Effector CD4-positive, alpha-beta T cell (primary cell): ENCODE measurements at regions not wholly inside any gene's neighbourhood (a gene's known extent, or its start where the extent isn't known, plus 50 kb on each side); places are given as distances from the start of the nearest gene placed in this dataset.

Source experiments
- DNase-seq: peaks from one replicate; pipeline ENCODE4 v3.0.0-alpha.2; 2020

DNA sequence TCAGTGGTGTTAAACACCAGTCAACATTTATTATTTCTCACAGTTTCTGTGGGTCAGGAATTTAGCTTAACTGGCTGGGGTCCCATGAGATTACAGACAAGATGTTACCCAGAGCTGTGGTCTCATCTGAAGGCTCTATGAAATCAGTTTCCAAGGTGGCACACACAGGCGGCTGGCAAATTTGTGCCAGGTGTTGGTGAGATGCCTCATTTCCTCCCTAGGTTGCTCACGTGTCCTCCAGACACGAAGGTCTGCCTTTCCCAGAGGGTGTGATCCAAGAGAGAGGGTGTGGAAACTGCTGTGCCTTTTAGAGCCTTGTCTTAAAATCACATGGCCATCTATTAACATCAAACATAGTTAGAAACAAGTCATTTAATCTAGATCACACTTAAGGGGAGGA lies 209.0 kb downstream of the JCAD start:
- no peak for DNase-seq

DNA sequence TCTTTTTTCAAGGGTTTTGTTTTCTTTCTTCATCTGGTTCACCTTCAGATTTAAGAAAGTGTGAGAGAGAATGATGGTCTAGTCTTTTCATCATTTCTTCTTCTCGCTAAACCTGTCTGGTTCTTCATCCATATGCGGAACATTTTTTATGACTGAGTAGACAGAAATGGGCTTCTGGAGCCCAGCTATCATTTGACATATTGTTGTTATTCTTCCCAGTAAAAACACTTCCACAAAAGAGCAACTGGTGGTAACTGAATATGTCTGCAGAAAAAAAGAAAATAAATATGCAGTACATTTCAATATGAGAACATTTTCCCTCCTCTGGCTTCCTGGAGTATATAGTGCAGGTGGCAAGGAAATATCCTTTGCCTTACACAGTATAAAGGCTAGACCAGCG lies 209.5 kb downstream of the JCAD start:
- DNase-seq: no peak

DNA sequence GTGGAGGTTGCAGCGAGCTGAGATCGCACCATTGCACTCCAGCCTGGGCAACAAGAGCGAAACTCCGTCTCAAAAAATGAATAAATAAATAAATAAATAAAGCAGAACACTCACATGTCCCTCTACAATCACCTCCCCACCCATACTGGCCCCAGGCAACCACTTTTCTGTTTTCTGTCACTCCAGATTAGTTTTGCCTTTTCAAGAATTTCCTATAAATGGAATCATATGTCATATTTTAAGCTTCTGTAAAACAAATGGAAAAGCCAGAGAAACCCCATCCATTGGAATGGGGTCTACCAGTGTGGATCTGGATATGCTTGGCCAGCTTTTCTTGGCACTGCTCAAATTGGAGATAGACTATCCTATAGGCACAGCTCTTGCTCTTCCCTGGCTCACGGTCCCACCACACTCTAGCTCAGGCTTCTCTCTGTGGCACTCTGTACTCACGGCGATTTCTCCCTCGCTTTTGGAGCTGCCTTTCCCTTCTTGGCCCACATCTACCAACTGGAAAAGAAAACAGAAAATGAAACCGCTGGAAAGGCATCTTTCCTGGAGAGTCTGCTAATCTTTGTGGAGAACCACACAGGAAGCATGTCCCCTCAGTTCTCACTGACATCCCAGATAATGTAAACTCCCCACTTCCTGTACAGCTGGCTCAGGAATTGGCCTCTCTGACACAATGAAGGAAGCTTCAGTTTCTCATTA lies 210.1 kb downstream of the JCAD start:
- no peak for DNase-seq

DNA sequence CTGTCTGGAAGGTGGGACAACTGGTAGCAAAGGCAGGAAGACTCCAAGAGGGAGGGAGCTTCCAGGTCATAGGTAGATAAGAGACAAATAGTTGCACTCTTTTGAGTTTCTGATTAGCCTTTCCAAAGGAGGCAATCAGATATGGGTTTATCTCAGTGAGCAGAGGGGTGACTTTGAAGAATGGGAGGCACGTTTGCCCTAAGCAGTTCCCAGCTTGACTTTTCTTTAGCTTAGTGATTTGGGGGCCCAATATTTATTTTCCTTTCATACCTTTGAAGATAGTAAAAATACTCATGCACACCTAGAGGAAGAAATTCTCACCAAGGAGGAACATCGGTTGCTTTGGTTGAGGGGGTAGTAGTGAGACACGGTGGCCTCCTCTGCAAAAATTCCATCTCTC lies 212.1 kb upstream of the SVIL start:
- DNase-seq: no peak

DNA sequence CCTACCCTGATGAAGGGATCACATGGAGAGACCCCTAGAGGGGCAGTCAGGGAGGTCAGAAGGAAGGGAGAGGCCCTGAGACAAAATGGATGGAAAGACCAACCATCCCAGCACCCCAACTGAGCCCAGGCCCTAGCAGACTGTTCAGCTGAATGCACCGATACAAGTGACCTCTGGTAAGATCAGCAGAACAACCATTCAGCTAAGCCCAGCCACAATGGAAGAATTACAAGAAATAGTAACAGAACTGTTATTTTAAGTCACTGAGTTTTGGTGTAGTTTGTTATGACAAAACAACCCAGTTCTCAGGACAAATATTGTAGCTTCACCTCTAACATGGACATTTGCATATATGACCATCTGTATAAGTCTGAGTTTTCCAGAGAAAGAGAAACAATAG lies 210.4 kb upstream of the SVIL start:
- no peak for DNase-seq

DNA sequence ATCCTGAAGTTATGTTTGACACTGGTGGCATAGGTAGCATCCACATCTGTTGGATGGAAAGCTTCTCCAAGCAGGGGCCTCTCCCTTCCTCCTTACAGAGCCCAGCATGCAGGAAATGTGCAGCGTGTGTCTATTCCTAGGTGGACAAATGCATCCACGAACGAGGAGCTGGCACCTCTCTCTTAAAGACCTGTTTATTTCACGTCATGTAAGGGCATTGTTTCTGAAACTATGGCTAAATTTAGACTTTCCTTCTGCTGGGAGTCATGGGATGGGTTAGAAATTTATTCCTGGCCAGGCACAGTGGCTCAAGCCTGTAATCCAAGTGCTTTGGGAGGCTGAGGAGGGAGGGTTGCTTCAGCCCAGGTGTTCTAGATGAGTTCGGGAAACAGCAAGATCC lies 208.4 kb upstream of the SVIL start:
- DNase-seq: no peak

DNA sequence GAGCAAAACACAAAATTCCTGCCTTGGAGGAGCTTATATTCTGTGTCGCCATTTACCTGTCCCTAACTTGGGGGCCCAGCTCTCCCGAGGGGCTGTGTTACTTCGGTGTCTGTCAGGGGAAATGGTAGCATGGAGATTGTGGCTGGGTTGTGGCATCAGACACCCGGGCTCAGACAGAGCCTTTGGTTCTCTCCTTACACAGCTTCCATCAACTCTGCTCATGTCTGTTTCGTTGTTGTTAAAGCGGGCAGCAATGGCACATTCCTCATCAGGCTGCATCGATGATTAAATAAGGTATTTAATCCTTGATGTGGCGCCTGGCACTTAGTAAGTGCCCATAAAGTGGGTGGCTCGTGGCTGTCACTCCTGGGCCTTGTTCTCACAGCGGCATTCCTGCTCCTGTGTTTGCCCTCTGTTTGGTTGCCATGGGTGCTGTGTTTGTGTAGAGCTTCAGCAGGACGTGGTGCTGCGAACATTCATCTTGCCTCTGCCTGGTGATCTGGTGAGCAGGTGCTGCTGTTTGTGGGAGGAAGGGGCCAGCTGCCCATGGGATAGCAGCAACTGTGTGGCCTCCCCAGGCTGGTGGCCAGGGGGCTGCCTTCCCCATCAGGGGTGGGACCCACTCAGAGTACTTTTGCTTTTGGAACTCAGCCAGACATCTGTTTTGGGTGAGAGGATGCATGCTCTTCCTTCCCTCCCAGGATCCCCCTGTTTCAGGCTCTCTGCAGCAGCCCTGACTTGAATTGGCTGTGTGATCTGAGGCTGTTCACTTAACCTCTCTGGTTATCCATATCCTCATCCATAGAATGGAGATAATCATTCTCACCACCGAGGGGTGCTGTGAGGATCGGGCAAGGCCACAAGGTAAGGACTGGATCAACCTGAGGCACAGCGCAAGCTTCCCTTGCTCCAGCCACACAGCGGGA lies 207.2 kb upstream of the SVIL start:
- DNase-seq: no peak

DNA sequence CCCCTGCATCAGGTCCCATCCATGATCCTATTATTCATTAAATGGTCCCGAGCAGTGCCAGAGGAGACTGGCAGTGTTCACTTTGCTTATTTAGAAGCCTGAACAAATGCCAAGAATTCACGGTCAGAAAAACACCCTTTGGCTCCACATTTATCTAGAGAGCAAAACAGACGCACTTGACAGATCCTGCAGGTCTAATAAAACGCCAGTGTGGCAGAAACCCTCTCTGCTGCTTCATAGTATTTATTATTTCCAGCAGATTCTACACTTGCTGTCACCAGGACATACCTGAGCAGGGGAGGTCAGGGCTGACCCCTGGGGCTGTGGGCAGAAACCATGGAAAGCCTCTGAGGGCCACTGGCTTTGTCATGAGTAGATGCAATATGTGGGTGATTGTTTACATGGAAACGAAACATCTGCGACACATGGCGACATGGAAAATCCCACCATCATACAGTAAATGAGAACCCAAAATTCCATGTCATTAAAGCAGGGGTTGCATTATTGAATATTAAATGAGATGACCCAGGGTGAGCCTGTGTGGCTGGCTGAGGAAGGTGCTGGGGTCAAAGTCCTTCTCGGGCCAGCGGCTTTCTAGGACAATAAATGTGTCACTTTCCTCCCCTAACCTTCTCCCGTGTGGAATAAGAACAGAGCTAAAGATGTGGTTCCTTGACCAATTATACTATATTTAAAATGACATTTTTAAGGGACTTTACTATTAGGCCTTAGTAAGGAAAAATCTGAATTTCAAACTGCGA lies 205.9 kb upstream of the SVIL start:
- no peak for DNase-seq

DNA sequence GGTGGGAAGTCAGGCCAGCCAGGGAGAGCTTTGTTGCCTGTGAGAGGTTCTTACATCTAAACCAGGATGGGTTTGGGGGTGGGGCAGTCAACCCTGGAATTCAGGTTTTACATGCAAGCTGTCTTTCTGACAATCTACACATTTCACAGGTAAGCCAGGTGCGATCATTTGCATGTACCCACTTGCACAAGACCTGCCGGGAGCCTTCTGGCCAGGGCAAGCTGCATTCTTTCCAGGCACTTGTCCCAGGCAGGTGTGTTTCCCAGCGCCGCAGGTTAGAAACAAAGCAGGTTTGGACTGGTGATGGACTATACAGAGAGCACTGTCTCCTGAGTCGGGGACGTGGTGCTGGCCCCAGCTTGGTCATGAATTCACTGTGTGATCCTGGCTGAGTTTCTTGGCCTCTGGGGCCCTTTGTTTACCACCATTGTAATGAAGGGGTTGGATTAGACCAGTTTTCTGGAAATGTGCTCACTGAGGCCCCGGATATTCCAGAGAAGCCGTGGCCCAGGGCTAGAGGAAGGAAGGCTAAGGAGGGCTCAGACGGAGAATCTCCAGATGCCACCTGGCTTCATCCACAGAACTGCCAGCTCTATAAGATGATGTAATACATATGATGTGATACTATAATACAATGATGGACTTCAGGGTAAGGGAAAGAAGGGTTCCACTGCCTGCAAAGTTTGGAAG lies 205.2 kb upstream of the SVIL start:
- DNase-seq: no peak

DNA sequence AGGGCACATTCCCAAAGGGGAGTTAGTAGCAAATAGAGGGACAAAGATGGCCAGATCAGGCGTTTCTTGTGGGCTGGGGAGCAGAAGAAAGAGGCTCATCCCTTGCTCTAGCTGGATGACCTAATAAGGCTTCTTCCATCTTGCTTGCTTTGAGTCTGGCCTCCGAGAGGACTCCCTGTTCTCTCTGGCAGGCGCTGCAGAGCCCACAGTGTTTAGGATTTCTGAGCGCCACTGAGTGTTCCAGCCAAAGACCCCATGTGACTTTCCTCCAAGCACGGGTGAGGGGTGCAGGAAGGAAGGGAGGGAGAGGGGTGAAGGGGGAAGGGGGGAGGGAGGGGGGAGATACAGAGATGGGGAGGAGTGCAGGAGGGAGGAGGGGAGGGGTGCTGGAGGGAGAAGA lies 203.8 kb upstream of the SVIL start:
- no peak for DNase-seq

DNA sequence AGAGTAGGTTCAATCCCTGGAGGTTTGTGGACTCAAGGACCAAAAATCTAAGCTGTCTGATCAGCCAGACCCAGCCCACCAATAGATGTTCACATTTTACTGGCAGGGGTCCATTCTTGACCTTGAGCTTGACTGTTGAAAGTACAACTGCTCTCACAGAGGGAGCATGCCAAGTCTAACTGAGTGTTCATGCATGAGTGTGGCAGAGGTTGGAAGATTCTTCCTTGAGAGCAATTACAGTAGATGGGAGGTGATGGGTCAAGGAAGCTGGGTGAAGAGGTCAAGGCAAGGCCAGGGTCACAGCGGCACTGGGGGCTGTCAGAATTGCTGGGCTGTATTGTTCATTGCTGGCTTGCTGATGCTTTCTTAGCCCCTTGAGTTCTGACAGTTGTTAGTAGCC lies 202.8 kb upstream of the SVIL start:
- DNase-seq: no peak

DNA sequence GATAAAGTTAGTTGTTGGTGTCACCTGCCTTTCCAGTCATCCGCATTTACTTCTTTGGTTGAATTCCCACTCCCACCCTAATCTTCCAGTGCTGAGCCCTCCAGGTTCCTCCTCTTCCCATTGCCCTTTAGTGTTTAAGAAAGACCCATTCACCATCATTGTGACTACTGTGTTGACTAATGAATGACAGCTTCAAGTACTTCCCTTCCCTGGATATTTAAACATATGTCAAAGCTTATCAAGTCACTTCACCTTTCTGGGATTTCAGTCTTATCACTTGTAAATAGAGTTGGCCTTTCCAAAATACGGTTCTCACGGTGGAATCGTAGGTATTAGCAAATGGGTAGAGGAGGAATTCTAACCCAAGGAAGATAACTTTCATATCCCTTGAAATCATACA lies 201.6 kb upstream of the SVIL start:
- DNase-seq: no peak

DNA sequence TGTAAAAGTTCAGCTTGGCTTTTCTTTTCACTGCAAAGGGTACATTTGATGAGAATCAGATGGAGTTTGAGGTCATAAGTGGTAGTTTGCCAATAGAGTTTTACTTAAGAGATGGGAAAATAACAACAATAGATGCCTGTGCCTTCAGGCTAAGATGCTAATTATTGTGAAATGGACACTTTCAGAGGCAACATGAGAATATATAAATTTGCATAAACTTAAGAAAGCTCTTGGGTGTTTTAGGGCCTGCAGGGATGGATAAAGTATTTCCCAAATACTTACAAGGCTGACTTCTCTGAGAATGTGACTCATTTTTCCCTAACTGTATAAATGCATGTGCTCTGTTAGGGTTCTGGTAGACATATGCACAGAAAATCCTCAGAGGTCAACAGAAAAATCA lies 200.3 kb upstream of the SVIL start:
- no peak for DNase-seq

DNA sequence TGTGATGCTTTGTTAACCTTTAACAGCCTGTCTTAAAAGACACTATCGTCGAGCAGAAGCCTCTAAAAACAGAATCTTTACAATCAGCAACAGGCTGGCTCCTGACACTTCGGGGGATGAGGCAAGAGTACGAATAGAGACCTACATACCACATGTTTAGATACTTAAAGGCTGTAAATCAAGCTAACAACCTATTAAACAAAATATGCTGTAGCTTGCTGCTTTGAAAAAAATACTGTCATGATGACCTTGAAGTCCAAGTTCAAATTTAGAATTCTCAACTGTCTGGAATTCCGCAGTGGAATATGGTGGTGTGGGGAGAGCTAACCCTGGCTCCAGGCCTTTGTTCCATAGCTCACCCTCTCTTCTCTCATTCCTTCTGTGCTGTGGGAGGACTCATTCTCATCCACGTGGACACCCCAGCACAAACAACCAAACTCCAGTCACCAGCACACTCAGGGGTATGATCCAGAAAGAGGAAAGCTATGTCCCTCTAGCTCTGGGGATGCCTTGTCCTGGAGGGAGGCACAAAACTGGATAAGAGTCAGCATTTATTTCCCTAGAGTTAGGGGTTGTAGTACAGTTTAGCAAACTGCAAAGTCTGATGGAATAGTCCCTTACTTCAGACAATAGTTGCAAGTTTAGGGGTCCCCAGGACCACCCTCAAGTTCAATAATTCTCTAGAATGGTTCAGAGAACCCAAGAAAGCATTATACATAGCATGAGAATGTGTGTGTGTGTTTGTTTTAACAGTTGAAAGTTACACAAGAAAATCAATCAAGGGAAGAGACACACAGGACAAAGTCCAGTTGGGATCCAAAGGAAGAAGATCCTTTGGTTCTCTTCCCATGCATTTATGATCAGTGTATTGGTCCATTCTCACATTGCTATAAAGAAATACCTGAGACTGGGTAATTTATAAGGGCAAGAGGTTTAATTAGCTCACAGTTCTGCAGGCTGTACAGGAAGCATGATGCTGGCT lies 196.1 kb upstream of the SVIL start:
- DNase-seq: no peak

DNA sequence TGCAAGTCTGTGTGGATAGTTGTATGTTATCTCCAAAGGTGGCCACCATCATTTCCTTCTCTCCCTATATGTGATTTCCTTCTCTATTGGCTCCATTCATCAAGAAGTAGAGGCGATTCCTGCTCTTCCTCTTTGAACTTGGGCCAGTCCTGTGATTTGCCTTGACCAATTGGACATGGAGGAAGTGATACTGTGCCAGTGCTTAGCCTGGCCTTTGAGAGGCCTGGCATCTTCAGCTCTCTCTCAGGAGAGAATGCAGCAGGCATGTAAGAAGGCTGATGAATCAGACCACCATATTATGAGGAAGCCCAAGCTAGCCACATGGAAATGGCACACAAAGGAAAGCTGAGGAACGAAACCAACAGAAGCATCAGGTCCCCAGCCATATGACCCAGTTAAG lies 195.0 kb upstream of the SVIL start:
- no peak for DNase-seq

DNA sequence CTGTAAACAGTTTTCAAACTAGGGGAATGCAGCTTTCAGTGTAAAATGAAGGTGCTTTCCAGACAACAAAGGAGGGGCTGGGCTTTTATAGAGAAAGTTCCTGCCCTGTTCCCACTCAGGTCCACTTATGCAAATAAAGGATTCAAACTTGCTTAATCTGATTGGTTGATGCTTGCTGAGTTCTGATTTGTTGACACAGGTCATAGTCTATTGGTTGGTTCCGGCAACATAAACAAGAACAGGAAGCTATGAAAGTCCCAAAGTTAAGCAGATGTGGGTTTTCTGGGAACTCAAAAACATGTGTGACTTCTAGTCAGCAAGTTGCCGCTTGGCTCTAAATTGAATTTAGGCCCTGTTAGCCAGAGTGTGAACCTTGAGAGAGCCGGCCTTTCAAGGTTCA lies 194.2 kb upstream of the SVIL start:
- DNase-seq: no peak

DNA sequence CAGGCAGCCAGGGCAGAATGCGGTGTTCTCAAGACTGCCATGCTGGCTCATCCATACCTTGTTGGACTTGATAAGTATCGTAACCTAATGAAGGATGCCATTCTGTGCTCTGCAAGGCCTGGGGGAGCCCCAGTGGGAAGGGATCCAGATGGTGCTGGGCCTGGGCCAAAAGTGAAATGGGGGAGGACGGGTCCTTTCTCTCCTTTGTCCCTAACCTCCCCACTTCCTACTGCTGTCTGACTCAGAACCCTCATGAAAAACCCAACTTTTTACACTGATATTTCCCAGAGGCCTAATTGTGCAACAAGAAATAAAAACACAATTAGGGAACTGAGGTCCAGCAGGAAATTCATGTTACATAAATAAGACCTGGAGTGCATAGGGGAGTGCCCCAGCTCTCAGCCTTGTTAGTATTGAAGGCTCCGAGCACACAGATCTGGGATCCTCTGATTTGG lies 193.7 kb upstream of the SVIL start:
- no peak for DNase-seq

DNA sequence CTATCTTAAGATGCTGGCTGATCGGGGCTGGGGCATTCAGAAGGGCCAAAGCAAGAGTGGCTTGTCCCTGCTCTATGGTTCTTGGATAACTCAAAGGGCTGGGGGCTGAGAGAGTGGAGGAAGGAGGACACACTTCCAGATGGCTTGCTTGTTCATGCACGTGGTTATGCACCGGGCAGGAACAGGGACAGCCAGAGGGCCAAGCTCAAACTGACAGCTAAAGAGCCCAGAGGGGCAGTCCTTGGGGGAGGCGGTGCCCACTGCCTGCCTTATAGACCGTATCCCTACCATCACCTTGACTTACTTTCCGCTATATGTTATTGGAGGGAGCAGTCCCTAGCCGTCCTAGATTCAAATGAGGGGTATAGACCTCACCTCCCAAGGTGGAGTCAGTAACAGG lies 192.7 kb upstream of the SVIL start:
- no peak for DNase-seq

DNA sequence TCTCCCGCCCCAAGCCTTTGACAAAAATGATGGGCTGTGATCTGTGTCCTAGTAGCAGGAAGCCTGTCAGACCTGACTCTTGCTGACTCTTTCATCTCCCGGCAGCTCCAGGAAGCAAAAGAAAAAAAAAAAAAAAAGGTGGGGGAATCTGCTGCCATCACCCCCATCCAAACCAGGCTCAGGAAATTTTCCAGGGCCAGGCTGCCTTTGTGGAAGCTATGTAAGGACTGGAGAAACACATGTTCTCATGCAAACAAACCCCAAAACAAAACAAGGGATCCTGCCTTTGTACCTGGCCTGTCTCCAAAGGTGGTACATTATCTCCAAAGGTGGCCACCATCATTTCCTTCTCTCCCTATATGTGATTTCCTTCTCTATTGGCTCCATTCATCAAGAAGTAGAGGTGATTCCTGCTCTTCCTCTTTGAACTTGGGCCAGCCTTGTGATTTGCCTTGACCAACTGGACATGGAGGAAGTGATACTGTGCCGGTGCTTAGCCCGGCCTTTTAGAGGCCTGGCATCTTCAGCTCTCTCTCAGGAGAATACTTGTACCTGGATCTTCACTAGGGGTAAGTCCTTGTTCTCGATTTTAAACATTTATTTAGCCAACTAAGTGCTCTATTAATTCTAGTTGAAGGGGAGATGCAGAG lies 192.2 kb upstream of the SVIL start:
- no peak for DNase-seq

DNA sequence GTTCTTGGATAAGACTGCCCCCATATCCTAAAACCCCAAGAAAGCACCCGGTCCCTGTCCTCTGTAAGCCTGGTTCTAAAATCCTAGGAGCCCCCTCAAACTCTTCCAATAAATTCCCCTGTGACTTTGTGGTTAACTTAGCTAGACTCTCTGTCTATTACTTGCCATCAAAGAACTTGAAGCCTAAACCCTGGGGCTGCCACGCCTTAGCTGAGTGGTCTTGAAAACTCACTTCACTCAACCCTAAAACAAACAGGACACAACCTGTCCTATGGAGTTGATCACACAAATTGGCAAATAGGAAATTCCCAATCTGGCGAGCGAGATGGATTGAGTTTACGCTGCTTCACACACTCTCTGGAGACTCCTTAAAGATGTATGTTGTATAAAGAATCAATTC lies 191.4 kb upstream of the SVIL start:
- no peak for DNase-seq

DNA sequence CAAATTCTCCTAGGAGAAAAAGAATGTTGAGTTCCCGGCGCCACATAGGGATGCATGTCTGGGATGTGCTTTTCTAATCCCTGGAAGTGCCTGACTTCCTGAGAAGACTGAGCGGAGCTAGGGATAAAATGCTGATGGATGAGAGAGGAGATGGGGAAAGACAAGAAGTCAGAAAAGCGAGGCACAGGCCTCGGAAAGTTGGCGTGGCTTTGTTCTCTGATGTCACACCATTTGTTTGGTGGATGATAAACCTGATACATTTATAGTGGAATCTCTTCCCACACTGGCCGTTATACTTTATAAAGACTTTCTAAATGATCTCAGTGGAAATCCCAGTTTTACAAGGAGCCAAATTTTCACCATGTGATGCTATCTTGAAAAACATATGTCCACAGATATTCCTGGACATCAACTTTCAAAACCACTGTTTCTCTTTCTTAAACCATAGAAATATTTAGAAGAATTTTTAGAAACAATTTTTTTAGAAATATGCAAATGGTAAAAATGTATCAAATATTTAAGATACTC lies 188.8 kb upstream of the SVIL start:
- DNase-seq: no peak
